ENCODE measurements at regions not wholly inside any gene's neighbourhood (a gene's known extent, or its start where the extent isn't known, plus 50 kb on each side); places are given as distances from the start of the nearest gene placed in this dataset.

GRCh38 chr2:234763002-234763873 is 188.6 kb upstream of the SH3BP4 start:
- no peak for DNase-seq

- no peak for DNase-seq
These were observed 189.9 kb upstream of the SH3BP4 start for GRCh38 chr2:234761910-234762309.

- DNase-seq = no peak
These were observed 197.7 kb upstream of the SH3BP4 start for GRCh38 chr2:234754126-234754525.

- DNase-seq = no peak
These were observed 198.1 kb upstream of the SH3BP4 start for GRCh38 chr2:234753701-234754100.

GRCh38 chr2:234752966-234753365 is 198.9 kb upstream of the SH3BP4 start:
- no peak for DNase-seq

- DNase-seq = no peak
These were observed 200.4 kb upstream of the SH3BP4 start for GRCh38 chr2:234751275-234751973.

GRCh38 chr2:234747833-234748559 is 203.8 kb upstream of the SH3BP4 start:
- no peak for DNase-seq

GRCh38 chr2:234747032-234747431 is 204.8 kb upstream of the SH3BP4 start:
- DNase-seq = no peak

GRCh38 chr2:234745347-234745746 is 206.5 kb upstream of the SH3BP4 start:
- DNase-seq = no peak

GRCh38 chr2:234741976-234742375 is 209.8 kb upstream of the SH3BP4 start:
- DNase-seq = no peak

- DNase-seq = no peak
These were observed 212.8 kb upstream of the SH3BP4 start for GRCh38 chr2:234739061-234739460.

GRCh38 chr2:234735829-234736228 is 216.0 kb upstream of the SH3BP4 start:
- no peak for DNase-seq

GRCh38 chr2:234733795-234734600 is 217.8 kb upstream of the SH3BP4 start:
- no peak for DNase-seq

- no peak for DNase-seq
These were observed 218.7 kb upstream of the SH3BP4 start for GRCh38 chr2:234733093-234733489.

GRCh38 chr2:234732404-234733092 is 219.3 kb upstream of the SH3BP4 start:
- no peak for DNase-seq

- DNase-seq = no peak
These were observed 220.6 kb upstream of the SH3BP4 start for GRCh38 chr2:234731236-234731635.

- DNase-seq = no peak
These were observed 221.7 kb upstream of the SH3BP4 start for GRCh38 chr2:234730066-234730640.

- no peak for DNase-seq
These were observed 226.1 kb upstream of the SH3BP4 start for GRCh38 chr2:234725528-234726264.

GRCh38 chr2:234724850-234725249 is 227.0 kb upstream of the SH3BP4 start:
- DNase-seq = no peak

GRCh38 chr2:234723400-234723799 is 226.5 kb upstream of the ARL4C start:
- DNase-seq = no peak

GRCh38 chr2:234722176-234722575 is 225.3 kb upstream of the ARL4C start:
- no peak for DNase-seq

All from hippocampal formation (tissue), 2 donors.